ENCODE measurements at regions not wholly inside any gene's neighbourhood (a gene's known extent, or its start where the extent isn't known, plus 50 kb on each side); places are given as distances from the start of the nearest gene placed in this dataset.
"Not testable (repeated sequence)": the region's sequence is repeated elsewhere in the genome, so short reads cannot be mapped to it uniquely, and the experiment has no call there.

DNA sequence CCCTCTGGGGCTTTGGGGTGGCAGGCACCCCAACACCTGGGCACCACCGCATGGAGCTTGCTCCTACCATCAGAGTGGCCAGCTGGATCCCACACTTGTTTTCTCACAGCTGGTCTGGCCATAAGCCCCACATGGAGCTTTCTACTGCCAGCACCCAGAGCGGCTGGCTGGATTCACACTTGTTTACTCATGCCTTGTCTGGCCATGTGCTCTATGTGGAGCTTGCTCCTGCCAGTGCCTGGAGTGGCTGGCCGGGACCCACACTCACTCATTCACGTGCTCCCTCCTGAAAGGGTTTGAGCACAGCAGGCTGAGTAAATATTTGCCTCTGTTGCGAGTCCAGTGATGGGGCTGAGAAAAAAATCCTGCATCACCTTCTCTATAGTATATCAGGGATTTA is 487.0 kb downstream of the CD109 start:
- H3K27me3 ChIP-seq = no peaks in the 10 kb centered on the region
- H3K4me1 ChIP-seq = no peaks in the 10 kb centered on the region
- no peak overlapping the region for H3K4me3 ChIP-seq
- H3K27ac ChIP-seq = no peak overlapping the region
- no peak for DNase-seq (ENCODE audit: extremely low spot score in 2 of 2)
- no peaks in the 10 kb centered on the region for H3K9me3 ChIP-seq
- TF ChIP-seq POLR2A (IDR thresholded peaks at IDR 0.05) = no peak
- no peak for TF ChIP-seq POLR2AphosphoS5 (IDR thresholded peaks at IDR 0.05; ENCODE audit: insufficient read depth in 1 of 2, low read depth in 1 of 2)
- TF ChIP-seq, protein P1, sequence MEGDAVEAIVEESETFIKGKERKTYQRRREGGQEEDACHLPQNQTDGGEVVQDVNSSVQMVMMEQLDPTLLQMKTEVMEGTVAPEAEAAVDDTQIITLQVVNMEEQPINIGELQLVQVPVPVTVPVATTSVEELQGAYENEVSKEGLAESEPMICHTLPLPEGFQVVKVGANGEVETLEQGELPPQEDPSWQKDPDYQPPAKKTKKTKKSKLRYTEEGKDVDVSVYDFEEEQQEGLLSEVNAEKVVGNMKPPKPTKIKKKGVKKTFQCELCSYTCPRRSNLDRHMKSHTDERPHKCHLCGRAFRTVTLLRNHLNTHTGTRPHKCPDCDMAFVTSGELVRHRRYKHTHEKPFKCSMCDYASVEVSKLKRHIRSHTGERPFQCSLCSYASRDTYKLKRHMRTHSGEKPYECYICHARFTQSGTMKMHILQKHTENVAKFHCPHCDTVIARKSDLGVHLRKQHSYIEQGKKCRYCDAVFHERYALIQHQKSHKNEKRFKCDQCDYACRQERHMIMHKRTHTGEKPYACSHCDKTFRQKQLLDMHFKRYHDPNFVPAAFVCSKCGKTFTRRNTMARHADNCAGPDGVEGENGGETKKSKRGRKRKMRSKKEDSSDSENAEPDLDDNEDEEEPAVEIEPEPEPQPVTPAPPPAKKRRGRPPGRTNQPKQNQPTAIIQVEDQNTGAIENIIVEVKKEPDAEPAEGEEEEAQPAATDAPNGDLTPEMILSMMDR (IDR thresholded peaks at IDR 0.05) = no peak
- H3K36me3 ChIP-seq = no peaks in the 10 kb centered on the region
- intact Hi-C loops (cut with DNase I) = no loop called here

GRCh38 chr6:74181471-74181870 is 485.5 kb downstream of the CD109 start:
- no peak overlapping the region for H3K27ac ChIP-seq
- intact Hi-C loops (cut with DNase I) = no loop called here
- TF ChIP-seq, protein P1 (IDR thresholded peaks at IDR 0.05) = no peak
- no peak for TF ChIP-seq POLR2A (IDR thresholded peaks at IDR 0.05)

DNA sequence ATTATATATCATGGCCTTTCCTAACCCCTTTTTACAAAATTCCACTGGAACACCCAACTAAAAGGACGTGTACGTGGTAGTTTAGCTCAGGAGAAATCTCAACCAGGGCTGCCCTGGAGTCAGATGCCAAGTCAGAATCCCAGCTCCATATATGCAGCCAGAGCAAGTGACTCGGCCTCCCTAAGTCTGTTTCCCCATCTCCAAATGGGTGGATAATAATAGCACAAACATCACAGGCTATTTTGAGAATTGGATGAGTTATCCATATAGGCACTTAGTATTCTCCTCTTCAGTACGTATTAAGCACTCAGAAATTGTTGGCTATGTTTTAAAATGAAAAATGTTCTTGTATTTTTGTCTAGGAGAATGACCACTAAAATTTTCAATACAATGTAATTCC is 481.5 kb downstream of the CD109 start:
- no peak for DNase-seq (ENCODE audit: extremely low spot score in 2 of 2)
- Histone ChIP-seq H3K36me3 (no peaks in the 10 kb centered on the region), H3K4me3 (no peak overlapping the region), H3K27ac (no peak overlapping the region), H3K27me3 (no peaks in the 10 kb centered on the region), H3K9me3 (no peaks in the 10 kb centered on the region), H3K4me1 (no peaks in the 10 kb centered on the region)
- intact Hi-C loops (cut with DNase I) = no loop called here
- TF ChIP-seq POLR2AphosphoS5 (IDR thresholded peaks at IDR 0.05; ENCODE audit: insufficient read depth in 1 of 2, low read depth in 1 of 2) (no peak), POLR2A (IDR thresholded peaks at IDR 0.05) (no peak)
- TF ChIP-seq, protein P1 (IDR thresholded peaks at IDR 0.05) = no peak

More at GRCh38 chr6:74181471-74181870, 485.5 kb downstream of the CD109 start:
- H3K36me3 ChIP-seq = no peaks in the 10 kb centered on the region
- H3K9me3 ChIP-seq = no peaks in the 10 kb centered on the region
- no peaks in the 10 kb centered on the region for H3K27me3 ChIP-seq
- no peak overlapping the region for H3K4me3 ChIP-seq
- DNase-seq (ENCODE audit: extremely low spot score in 2 of 2) = no peak
- H3K4me1 ChIP-seq = no peaks in the 10 kb centered on the region

GRCh38 chr6:74170550-74170949 is 474.5 kb downstream of the CD109 start:
- H3K36me3 ChIP-seq; H3K4me1 ChIP-seq; H3K9me3 ChIP-seq; H3K4me3 ChIP-seq; DNase-seq (ENCODE audit: extremely low spot score in 2 of 2); H3K27me3 ChIP-seq; intact Hi-C loops (cut with DNase I); H3K27ac ChIP-seq: not testable (repeated sequence)

DNA sequence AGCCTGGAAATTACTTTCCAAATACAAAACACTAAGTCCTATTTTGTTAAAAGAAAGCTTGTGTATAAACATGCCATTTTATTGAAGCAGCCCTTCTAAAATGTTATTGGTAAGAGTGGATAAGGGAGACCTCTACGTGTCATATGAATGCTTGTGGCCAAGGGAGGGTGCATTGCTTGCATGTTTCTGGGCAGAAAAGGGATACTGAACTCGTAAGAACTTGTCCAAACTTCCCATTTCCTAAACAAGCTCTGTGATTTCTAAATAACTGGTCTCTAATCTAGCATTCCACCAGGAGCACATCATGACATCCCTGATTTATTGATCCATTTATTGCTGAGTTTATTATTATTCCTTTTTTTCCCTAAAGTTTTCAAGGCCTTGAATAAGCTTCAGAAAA is 474.1 kb downstream of the CD109 start:
- H3K4me1 ChIP-seq = no peaks in the 10 kb centered on the region
- TF ChIP-seq POLR2AphosphoS5 (IDR thresholded peaks at IDR 0.05; ENCODE audit: insufficient read depth in 1 of 2, low read depth in 1 of 2) (no peak), POLR2A (IDR thresholded peaks at IDR 0.05) (no peak)
- TF ChIP-seq, protein P1 (IDR thresholded peaks at IDR 0.05) = no peak
- peak overlapping the region in 1 of 2 donors; percentile 25 for H3K4me3 ChIP-seq
- no peaks in the 10 kb centered on the region for H3K9me3 ChIP-seq
- H3K36me3 ChIP-seq = no peaks in the 10 kb centered on the region
- H3K27ac ChIP-seq = peak overlapping the region; percentile 58
- no peaks in the 10 kb centered on the region for H3K27me3 ChIP-seq
- DNase-seq (ENCODE audit: extremely low spot score in 2 of 2) = no peak
- intact Hi-C loops (cut with DNase I) = no loop called here

DNA sequence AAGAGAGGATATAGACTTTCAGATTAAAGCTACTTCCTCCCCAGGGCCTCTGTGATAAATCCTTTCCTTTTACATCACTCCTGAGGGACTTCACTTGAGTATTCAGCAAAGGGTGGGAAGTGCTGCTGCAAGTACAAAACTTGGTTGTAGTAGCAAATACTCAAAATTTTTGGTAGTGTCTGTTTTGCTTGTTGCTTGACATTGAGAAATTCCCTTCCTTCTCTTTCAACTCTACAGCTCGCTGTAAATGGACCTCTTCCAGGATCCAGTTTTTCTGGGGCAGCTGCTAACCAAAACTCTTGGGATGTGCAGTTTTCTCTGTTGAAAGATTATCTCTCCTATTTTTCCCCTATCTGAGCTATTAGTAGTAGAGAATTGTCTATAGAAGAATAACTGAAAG is 472.0 kb downstream of the CD109 start:
- Histone ChIP-seq H3K9me3 (no peaks in the 10 kb centered on the region), H3K36me3 (no peaks in the 10 kb centered on the region), H3K4me1 (no peaks in the 10 kb centered on the region), H3K27me3 (no peaks in the 10 kb centered on the region), H3K27ac (peak overlapping the region; percentile 6), H3K4me3 (no peak overlapping the region)
- intact Hi-C loops (cut with DNase I) = no loop called here
- no peak for TF ChIP-seq POLR2AphosphoS5 (IDR thresholded peaks at IDR 0.05; ENCODE audit: insufficient read depth in 1 of 2, low read depth in 1 of 2)
- no peak for TF ChIP-seq POLR2A (IDR thresholded peaks at IDR 0.05)
- no peak for DNase-seq (ENCODE audit: extremely low spot score in 2 of 2)

Measured in vagina (tissue), 2 donors.